Keratinocyte (primary cell): ENCODE measurements at regions not wholly inside any gene's neighbourhood (a gene's known extent, or its start where the extent isn't known, plus 50 kb on each side); places are given as distances from the start of the nearest gene placed in this dataset.

ENCODE experiments used
- DNase-seq: peaks from one replicate; pipeline ENCODE4 v3.0.0-alpha.2; 2011; ENCODE audit warnings: low read depth, missing footprints, low spot score
- FAIRE-seq: peaks from 2 replicates; lab custom pipeline; 2011; peaks lifted over from hg19 to GRCh38; lab: Jason Lieb, UNC
- H2AFZ ChIP-seq: 2 replicates; pipeline ENCODE4 v1.6.0; 2012; ENCODE audit warnings: low read length, control low read depth, inconsistent platforms; ENCODE audit not compliant: control insufficient read depth
- H3K27ac ChIP-seq: 2 replicates; pipeline ENCODE4 v1.5.1; 2011; ENCODE audit warnings: low read length; ENCODE audit not compliant: control insufficient read depth, insufficient read depth
- H3K27me3 ChIP-seq: 3 replicates; pipeline ENCODE4 v1.6.0; 2011; ENCODE audit warnings: low read length; ENCODE audit not compliant: control insufficient read depth, insufficient read depth; ENCODE audit errors: extremely low read depth
- H3K36me3 ChIP-seq, 2 experiments: 2 replicates in 1 of 2; 3 replicates in 1 of 2; pipeline ENCODE4 v1.5.1; 2011; ENCODE audit warnings: low read length in 2 of 2, mild to moderate bottlenecking in 1 of 2; ENCODE audit not compliant: control insufficient read depth in 2 of 2, insufficient read depth in 2 of 2; ENCODE audit errors: extremely low read depth in 1 of 2
- H3K4me1 ChIP-seq: 3 replicates; pipeline ENCODE4 v1.5.1; 2011; ENCODE audit warnings: low read length; ENCODE audit not compliant: control insufficient read depth, insufficient read depth; ENCODE audit errors: extremely low read depth
- H3K4me2 ChIP-seq: 3 replicates; pipeline ENCODE4 v1.6.0; 2011; ENCODE audit warnings: low read depth, low read length; ENCODE audit not compliant: control insufficient read depth, insufficient read depth; ENCODE audit errors: extremely low read depth
- H3K4me3 ChIP-seq, 3 experiments: fragments of 200-600 bp in 1 of 3; sonication (generic) in 1 of 3; 2 replicates in 2 of 3; 3 replicates in 1 of 3; pipeline ENCODE4 v1.5.1; 2011 to 2016; ENCODE audit warnings: low read length in 3 of 3, mild to moderate bottlenecking in 3 of 3, control low read depth in 2 of 3, inconsistent platforms in 1 of 3, low read depth in 1 of 3, mixed read lengths in 1 of 3, mixed run types in 1 of 3, moderate library complexity in 1 of 3; ENCODE audit not compliant: control insufficient read depth in 2 of 3, insufficient read depth in 2 of 3; ENCODE audit errors: extremely low read depth in 1 of 3
- H3K79me2 ChIP-seq: 2 replicates; pipeline ENCODE4 v1.6.0; 2012; ENCODE audit warnings: low read length; ENCODE audit not compliant: control insufficient read depth, insufficient read depth
- H3K9ac ChIP-seq: 3 replicates; pipeline ENCODE4 v1.6.0; 2011; ENCODE audit warnings: low read length; ENCODE audit not compliant: control insufficient read depth, insufficient read depth; ENCODE audit errors: extremely low read depth
- H3K9me1 ChIP-seq: 3 replicates; pipeline ENCODE4 v1.6.0; 2011; ENCODE audit warnings: low read length; ENCODE audit not compliant: control insufficient read depth, insufficient read depth; ENCODE audit errors: extremely low read depth
- H3K9me3 ChIP-seq: 2 replicates; pipeline ENCODE4 v1.5.1; 2012; ENCODE audit warnings: low read depth, low read length; ENCODE audit not compliant: control insufficient read depth
- H4K20me1 ChIP-seq: 3 replicates; pipeline ENCODE4 v1.6.0; 2011; ENCODE audit warnings: low read length; ENCODE audit not compliant: control insufficient read depth, insufficient read depth; ENCODE audit errors: extremely low read depth
- EZH2 ChIP-seq: IDR thresholded peaks from one replicate; pipeline ENCODE4 v1.6.1; 2012; ENCODE audit warnings: inconsistent platforms, mild to moderate bottlenecking, low read length, moderate library complexity
- dilution Hi-C: fragments of 300-500 bp; cut with MboI; formaldehyde crosslinking; loops from one replicate; pipeline ENCODE4 v1.7.0; 2020; ENCODE audit warnings: low sequenced_read_pairs; ENCODE audit not compliant: extremely low pct_ligation_motif_present
- TF ChIP-seq, protein P1 (sequence below), 3 experiments: IDR thresholded peaks in 1 of 3; conservative IDR thresholded peaks in 1 of 3; optimal IDR thresholded peaks in 1 of 3; 2 replicates in 2 of 3; 3 replicates in 1 of 3; pipeline versions ENCODE3 to v1.5.1; 2011; ENCODE audit warnings: low read length in 3 of 3, mild to moderate bottlenecking in 3 of 3, moderate library complexity in 2 of 3, control low read depth in 1 of 3, inconsistent platforms in 1 of 3; ENCODE audit not compliant: insufficient read depth in 2 of 3; ENCODE audit errors: extremely low read depth in 1 of 3

DNA sequence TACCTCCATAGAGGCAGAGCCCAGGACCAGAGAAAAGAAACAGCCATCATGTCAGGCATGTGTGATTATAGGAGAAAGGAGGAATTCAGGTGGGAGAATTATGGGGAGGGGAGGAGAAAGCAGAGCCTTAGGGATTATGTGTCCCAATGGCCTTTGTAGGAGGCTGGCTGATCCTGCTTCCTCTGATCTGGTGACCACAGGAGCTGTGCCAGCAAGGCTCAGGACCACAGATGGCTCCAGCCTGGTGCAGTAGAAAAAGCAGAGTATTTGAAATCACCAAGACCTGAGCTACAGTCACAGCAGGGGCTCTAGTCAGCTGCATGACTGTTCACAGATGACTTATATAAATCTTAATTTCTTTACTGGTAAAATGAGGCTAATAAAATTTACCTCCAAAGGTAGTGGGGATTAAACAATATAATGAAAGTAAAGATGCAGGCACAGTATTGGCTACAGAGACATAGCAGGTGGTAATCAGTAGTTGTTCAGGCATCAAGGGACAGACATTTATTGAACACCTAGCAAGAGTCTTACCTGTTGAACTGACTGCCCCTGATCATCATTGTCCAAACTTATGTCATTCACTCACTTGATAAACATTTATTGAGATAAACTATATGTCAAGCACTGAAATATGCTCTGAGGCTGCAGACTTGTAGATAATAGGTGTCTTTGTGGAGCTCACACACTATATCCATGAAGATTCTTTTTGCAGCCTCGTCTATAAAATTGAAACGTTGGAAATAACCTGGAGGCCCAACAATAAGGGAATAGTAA is 121.3 kb downstream of the MYCN start:
- H3K79me2 ChIP-seq: no peaks in the 10 kb centered on the region
- dilution Hi-C loops: no loop called here
- FAIRE-seq (no peak), DNase-seq (no peak)
- no peak overlapping the region for H3K4me2 ChIP-seq
- no peaks in the 10 kb centered on the region for H3K9me1 ChIP-seq
- no peaks in the 10 kb centered on the region for H3K36me3 ChIP-seq
- TF ChIP-seq EZH2: no peak
- TF ChIP-seq, protein P1, sequence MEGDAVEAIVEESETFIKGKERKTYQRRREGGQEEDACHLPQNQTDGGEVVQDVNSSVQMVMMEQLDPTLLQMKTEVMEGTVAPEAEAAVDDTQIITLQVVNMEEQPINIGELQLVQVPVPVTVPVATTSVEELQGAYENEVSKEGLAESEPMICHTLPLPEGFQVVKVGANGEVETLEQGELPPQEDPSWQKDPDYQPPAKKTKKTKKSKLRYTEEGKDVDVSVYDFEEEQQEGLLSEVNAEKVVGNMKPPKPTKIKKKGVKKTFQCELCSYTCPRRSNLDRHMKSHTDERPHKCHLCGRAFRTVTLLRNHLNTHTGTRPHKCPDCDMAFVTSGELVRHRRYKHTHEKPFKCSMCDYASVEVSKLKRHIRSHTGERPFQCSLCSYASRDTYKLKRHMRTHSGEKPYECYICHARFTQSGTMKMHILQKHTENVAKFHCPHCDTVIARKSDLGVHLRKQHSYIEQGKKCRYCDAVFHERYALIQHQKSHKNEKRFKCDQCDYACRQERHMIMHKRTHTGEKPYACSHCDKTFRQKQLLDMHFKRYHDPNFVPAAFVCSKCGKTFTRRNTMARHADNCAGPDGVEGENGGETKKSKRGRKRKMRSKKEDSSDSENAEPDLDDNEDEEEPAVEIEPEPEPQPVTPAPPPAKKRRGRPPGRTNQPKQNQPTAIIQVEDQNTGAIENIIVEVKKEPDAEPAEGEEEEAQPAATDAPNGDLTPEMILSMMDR (optimal IDR thresholded peaks at IDR 0.05 in 1 of 3, IDR thresholded peaks at IDR 0.05 in 1 of 3, conservative IDR thresholded peaks at IDR 0.05 in 1 of 3; ENCODE audit: extremely low read depth in 1 of 3, insufficient read depth in 2 of 3, low read length in 3 of 3): no peak
- no peaks in the 10 kb centered on the region for H4K20me1 ChIP-seq
- no peak overlapping the region for H2AFZ ChIP-seq
- no peak overlapping the region for H3K4me3 ChIP-seq
- H3K9me3 ChIP-seq: peaks cover 2% of the 10 kb centered on the region
- H3K9ac ChIP-seq: no peak overlapping the region
- no peak overlapping the region for H3K27ac ChIP-seq
- no peaks in the 10 kb centered on the region for H3K4me1 ChIP-seq
- H3K27me3 ChIP-seq: no peaks in the 10 kb centered on the region

DNA sequence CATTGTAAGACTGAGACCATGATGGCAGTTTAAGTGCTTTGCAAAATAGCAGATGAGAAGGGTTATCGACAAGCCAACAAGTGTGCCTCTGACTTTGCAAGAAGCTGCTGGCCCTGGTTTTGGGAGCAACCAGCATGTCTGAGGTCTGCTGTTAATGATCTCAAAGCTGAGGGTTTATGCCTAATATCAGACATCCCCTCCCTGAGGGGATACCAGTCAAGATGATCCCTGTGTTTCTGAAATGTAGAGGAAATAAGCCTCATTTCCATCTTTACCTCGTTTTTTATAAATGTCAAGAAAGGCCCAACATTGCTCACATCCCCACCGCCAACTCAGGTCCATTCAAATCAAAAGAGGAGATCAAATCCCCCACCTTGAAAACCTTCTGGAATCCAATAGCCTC is 120.6 kb downstream of the MYCN start:
- H3K27ac ChIP-seq: no peak overlapping the region
- H3K9ac ChIP-seq: no peak overlapping the region
- H3K4me1 ChIP-seq: no peaks in the 10 kb centered on the region
- no peak for TF ChIP-seq EZH2
- TF ChIP-seq, protein P1 (optimal IDR thresholded peaks at IDR 0.05 in 1 of 3, IDR thresholded peaks at IDR 0.05 in 1 of 3, conservative IDR thresholded peaks at IDR 0.05 in 1 of 3; ENCODE audit: extremely low read depth in 1 of 3, insufficient read depth in 2 of 3, low read length in 3 of 3): no peak
- H2AFZ ChIP-seq: no peak overlapping the region
- H3K79me2 ChIP-seq: no peaks in the 10 kb centered on the region
- no peaks in the 10 kb centered on the region for H4K20me1 ChIP-seq
- FAIRE-seq: no peak
- H3K4me2 ChIP-seq: no peak overlapping the region
- no peaks in the 10 kb centered on the region for H3K36me3 ChIP-seq
- dilution Hi-C loops: no loop called here
- H3K9me1 ChIP-seq: no peaks in the 10 kb centered on the region
- H3K27me3 ChIP-seq: no peaks in the 10 kb centered on the region
- no peak for DNase-seq
- H3K4me3 ChIP-seq: no peak overlapping the region
- peaks cover 2% of the 10 kb centered on the region for H3K9me3 ChIP-seq
